GM18868 (cell line): ENCODE measurements at regions not wholly inside any gene's neighbourhood (a gene's known extent, or its start where the extent isn't known, plus 50 kb on each side); places are given as distances from the start of the nearest gene placed in this dataset.
"Not testable (repeated sequence)": the region's sequence is repeated elsewhere in the genome, so short reads cannot be mapped to it uniquely, and the experiment has no call there.

Experiments
- ATAC-seq: cut with Tn5 transposase; IDR thresholded peaks from one replicate; pipeline ENCODE4 v1.9.1; 2021; ENCODE audit warnings: mild to moderate bottlenecking, moderate library complexity; ENCODE audit not compliant: unreplicated experiment

DNA sequence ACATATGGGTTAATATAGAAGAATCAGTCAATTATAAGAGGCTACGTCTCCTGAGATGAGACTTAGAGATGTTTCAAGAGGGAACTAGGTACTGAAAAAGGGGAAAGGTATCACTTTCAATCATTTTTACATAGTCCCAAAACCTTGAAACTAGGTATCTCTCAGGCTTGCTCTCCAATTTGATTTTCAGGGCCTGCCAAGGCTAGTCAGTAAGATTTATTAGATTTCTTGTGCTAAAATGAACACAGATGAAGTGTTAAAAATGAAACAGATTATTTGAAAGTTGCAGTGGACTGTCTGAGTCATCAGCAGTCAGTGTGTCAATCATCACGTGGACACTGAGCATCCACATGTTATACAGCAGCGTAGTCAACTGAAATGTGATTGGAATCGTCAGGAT is 591.1 kb downstream of the DTWD2 start:
- ATAC-seq = peak; percentile 34

DNA sequence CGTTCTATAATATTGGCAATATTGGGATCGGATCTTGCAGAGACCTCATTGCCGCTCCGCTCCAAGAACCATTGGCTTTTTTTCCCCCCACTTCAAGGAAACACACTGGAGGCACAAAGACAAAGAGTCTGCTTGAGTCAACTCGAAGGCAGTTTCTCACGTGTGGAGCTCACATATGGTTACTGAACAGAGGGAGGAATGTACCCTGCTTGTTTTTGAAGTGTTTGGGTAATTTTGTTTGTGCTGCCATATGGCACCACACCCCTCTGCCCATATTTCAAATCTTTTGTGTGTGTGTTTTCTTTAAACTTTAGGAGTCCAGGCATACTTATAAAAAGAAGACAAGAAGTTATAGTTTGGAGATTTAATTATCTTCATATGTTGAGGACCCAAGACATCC is 595.9 kb downstream of the DTWD2 start:
- ATAC-seq = no peak

DNA sequence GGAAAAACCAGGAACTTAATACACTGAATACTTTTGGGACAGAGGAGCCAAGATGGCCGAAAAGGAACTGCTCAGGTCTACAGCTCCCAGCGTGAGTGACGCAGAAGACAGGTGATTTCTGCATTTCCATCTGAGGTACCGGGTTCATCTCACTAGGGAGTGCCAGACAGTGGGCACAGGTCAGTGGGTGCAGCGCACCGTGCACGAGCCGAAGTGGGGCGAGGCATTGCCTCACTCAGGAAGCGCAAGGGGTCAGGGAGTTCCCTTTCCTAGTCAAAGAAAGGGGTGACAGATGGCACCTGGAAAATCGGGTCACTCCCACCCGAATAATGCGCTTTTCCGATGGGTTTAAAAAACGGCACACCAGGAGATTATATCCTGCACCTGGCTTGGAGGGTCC is 605.4 kb downstream of the DTWD2 start:
- ATAC-seq = not testable (repeated sequence)

DNA sequence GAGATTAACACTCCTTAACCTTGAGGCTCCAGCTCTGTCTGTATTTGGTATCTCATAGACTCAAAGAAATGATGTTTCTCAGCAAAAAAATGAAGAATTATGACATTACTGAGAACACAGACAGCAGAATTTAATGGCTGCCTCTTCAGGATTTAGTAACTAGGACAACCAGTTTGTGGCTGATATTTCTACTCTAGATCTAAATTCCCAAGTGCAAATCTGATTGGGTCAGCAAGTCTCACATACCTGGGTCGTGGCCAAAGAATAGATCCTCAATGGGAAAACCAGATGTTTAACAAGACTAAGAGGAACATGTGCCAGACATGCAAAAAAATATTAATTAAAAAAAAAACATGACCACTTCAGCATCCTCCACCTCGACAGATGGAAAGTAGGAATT is 608.9 kb downstream of the DTWD2 start:
- ATAC-seq = no peak

DNA sequence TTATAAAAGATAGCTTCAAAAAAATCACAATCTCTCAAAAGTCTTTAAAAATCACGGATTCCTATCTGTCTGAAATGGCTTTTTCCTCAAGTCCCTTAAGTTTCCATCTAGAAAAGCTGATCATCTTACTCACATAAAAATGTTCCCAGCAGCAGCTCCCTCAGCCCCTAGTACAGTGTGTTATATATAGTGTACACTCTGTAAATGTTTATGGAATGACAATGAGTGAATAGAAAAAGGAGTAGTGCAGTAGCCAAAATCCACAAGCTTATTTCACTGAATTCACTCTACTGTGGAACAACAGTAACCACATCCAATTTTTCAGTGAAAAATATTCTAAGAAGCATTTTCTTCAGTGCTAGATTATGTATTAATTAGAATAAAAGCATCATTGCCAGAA is 609.4 kb downstream of the DTWD2 start:
- no peak for ATAC-seq

DNA sequence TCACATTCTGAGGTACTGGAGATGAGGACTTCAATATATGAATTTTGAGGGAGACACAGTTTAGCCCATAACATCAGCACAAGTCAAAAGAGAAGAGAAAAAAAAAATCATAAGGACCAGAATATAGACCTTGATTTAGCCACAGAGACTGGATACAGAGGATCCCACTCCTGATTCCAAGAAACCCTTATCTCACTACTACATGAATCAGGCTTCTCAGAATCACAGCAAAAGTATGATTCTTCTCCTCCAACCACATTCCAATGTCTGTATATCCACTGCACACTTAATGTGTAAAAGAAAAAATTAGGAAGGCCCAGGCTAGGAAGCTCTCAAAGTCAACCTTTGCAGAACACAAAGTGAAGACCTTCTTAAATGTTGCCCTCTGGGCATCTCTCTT is 610.9 kb downstream of the DTWD2 start:
- no peak for ATAC-seq

DNA sequence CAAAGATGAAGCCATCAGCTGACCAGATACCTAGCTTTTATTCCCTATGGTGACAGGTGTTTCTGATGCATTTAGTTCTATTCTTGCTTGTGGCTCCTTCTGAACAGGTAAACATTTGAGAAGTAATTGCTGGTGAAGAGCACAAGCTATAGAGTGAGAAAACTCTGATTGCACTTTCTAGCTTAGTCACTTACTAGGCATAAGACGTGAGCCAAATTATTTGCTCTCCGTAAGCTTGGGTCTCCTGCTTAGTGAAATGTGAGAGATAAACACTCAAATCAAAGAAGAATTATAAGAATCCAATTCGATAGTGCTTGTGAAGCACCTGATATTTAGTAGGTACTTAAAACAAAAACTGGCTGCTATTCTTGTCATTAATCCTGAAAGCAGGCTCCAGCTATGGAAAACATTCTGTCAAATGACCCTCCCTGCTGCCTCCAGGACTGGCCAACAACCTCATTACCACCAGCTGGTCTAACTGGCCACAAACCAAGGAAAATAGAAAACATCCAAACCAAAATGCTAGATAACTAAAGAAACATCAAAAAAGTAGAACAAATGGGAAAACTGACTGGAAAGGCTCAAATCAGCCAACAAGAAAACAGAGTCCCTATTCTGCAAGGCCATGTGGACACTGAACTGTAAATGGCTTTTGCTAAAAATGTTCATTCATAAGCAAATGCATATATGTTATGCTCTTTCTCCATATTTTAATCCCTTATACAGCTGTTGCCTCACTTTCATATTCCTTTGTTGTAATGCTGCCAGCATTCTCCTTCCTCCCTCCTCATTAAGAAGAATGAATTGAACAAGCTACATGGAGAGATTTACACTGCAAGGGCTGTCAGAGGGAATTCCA is 616.1 kb downstream of the DTWD2 start:
- no peak for ATAC-seq

DNA sequence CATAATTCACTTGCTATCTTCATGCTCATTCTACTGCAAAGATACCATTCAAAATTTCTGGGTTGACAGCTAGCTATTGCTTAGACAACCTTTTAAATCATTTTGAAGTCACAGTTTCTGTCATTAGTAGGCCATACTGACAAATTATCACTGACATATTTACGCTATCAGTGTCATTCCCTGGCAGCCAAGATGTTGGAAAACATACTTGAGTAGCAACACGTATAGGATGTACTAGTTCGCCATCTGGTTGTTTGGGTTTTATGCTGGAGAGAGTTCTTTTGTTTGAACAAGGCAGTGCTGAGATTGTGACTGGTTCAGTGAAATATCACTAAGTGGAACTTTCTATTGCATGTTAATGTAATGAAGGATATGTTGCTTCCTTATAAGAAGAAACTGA is 621.9 kb downstream of the DTWD2 start:
- ATAC-seq = no peak

DNA sequence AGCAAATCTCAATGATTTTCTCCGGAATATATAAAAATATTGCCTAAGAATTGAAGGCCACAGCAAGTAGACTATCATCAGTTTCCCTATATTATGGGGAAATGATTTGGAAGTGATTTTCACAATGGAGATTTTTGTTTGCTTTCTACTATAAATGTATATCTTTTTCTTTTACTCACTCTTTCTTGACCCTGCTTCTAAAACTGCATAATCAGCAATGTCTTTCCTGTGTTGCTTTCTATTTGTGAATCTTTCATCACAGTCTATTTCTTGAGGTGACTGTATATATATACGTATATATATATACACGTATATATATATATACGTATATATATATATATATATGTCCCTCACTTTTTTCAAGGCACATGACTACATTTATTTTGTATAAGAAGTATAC is 622.6 kb downstream of the DTWD2 start:
- ATAC-seq = no peak

DNA sequence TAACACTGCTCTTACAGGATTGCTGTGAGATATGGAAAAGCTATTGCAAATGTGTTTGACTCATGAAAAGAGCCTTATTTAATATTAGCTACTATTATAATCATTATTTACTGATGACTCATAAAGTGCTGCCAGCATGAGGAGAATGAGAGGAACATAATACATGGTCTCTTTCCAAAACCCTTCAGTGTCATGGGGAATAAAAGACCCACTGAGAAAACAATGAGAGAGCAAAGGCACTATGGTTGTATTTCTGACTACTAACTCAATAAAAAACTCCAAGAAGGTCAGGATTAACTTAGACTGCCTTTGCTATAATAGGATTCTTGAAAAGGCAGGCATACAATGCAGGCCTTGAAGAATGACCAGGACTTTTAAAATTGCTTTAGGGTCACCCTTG is 633.5 kb downstream of the DTWD2 start:
- ATAC-seq = no peak

DNA sequence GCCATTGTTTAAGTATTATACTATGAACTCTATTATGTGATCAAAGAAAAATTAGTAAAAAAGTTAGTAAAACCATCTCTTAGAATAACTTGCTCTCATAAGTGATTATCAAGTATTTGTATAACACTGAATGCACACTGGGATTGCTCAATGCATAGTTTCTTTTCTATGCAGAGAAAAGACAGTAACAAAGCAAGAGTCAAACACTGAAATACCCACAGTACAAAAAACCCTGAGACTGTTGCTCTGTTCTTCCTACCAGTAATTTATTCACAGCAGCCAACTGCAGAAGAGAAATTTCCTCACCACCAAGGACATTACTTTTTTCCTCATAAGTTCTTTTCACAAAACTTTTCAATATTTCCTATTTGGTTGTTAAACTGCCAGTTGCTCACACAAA is 634.4 kb downstream of the DTWD2 start:
- ATAC-seq = no peak

DNA sequence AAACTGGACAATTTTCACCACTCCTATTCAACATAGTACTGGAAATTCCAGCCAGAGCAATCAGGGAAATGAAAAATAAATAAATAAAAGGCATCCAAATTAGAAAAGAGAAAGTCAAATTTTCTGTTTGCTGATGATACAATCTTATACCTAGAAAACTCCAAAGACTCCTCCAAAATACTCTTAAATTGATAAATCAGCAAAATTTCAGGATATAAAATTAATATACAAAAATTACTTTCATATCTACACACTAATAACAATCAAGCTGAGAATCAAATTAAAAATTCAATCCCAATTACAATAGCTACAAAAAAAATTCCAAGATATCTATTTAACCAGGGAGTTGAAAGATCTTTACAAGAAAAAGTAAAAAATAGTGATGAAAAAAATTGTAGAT is 651.9 kb downstream of the DTWD2 start:
- no peak for ATAC-seq

DNA sequence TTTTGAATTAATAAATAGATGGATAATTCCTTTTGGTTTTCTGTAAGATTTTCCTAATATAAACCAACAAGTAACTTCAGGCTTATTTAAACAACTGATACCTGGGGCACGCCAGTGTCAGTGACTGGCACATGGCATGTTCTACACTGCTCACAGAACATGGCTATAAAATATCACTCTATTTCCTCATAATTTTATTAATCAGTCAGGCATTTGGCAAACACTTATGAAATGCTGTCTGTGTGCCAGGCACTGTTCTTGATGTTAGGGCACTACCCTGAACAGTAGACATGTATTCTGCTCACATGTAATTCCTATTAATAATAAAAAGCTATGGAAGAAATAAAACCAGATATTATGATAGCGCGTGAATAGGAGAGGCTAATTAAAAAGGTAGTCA is 661.0 kb downstream of the DTWD2 start:
- ATAC-seq = no peak

DNA sequence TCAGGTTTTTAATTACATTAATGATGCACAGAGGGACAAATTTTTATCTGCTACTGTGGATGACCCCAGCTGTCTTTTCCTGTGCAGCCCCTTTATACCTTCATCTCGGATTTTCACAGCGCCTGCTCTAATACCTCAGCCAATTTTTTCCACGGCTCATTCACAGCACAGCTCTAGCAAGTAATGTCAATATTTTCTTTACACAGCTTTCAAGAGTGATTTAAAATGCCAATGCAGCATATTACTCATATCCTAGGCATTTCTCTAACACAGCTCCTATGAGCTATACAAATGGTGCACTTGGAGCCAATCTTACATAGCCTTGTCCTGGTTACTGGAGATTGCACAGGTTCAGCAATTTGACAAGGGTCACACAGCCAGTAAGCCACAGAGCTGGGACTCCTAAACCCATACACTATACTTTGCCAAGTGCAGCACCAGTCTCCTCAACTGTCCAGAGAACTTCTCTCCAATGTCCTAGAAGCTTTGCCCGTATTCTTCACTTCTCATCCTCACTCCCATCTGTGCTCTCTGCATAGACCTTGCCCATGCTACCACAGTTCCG is 661.8 kb downstream of the DTWD2 start:
- no peak for ATAC-seq

DNA sequence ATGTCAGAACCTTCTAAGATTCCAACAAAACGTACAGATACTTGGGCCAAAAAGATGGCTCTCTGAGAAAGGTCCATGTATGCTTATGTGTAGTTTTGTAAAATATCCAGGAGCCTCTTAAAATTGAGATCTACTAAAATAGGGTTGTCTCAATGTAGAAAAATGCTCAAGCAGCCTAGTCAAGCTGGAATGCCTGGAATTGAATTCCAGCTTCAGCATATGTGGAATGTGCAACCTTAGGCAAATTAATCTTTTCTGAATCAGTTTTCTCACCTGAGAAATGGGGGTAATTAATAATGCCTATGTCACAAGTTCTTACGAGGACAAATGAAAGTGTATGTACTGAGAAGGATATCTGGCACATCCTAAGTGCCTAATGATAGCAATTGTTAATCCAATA is 662.4 kb downstream of the DTWD2 start:
- no peak for ATAC-seq

DNA sequence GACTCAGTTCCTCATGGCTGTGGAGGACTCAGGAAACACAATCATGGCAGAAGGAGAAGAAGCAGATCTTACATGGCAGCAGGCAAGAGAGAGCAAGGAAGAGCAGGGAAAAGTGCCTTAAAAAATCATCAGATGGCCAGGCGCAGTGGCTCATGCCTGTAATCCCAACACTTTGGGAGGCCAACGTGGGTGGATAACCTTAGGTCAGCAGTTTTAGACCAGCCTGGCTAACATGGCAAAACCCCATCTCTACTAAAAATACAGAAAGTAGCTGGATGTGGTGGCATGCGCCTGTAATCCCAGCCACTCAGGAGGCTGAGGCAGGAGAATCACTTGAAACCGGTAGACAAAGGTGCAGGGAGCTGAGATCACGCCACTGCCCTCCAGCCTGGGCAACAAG is 664.6 kb downstream of the DTWD2 start:
- ATAC-seq = not testable (repeated sequence)

DNA sequence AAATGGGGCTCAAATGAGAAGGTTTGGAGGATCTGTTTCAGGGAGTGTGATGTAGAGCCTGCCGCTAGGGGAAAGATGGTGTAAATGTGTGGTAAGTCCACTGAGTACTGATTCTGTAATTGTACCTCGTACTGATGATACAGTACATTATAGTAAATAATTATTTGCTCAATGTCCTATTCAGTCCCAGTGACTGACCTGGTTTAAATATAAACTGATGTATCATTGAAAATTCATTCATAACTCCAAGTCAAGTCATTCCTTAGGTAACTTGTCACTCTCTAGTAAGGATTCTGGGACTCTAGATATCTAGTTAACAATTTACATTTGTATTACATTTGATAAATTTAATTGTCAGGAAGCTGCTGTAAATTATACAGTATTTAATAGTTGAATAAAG is 667.3 kb downstream of the DTWD2 start:
- ATAC-seq = no peak

DNA sequence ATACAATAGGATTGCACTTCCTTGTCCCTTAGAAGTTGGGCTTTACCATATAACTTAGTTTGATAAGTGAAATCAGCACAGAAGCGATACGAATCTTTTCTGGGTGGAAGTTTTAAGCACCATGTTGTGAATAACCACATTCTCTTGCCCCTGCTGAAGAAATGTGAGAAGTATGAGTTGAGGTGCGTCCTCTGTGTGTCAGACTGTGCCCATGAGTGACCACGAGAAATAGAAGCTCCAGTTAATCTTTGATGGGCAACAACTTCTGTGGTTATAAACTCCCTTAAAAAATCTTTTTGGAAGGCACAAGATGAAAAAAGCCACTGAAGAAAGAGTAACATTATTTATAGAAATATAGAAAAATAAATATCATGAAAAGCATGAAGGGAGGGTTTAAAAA is 668.2 kb downstream of the DTWD2 start:
- ATAC-seq = no peak

DNA sequence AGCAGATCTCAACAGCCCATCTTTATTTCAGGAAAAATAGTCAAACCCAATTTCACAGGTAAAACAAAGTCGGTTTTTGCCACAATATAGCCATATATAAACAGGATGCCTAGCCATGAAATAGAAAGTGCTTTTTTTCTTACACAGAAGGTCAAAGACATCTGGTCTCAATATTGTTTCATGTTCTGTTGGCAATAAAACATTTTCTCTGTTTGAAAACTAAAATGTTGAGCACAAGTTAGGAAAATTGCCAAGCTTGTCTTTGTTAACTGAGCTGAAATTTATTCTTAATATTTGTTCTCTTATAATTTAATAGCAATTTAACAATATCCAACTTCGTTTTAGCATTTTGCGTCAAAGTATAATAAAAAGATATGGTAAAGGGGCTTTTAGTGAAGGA is 673.4 kb downstream of the DTWD2 start:
- ATAC-seq = no peak

DNA sequence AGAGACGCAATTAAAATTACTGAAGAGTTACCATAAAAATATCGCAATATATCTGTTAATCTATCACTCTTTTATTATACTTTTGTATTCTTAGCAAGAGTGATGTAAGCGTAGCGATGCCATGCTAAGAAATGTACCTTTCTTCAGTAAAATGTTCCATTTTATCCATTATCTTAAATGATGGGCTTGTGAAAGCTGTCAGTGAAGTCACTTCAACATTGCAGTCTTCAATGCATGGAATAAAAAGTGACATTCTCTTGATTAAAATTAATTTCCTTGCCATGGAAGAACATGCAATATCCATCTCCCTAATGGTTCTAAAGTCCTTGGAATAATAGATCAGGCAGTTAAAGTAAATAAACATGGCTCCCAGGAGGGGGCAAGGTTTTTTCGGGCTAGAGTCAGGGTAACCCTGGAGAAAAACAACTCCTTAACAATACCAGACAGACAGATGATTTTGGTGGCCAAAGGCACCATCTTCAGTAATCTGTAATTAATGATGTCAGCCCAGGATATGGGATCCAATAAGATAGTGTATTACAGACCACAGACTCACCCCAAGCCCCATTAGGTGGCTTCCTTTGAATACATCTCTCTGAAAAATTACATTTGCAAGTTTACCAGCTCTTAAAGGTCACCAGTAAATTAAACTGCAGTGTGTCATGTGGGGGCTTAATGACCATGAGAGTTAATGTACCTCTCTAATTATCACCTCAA is 677.1 kb downstream of the DTWD2 start:
- no peak for ATAC-seq

DNA sequence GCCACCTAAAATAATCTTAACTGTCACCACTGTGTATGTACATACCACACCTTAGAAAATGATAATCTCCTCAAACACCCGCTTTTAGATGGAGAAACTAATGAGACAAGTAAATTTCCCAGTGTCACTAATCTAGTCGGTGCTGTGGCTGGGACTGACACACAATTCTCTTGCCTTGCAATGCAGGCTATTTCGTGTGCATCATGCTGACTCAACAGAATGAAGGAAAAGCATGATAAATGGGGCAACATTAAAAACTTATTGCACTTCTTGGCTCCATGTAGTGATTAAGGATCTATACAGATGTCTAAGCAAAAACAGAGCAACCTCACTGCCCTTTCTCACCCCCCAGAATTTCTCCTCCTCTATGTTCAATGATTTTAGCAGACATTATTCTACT is 677.9 kb downstream of the DTWD2 start:
- no peak for ATAC-seq

DNA sequence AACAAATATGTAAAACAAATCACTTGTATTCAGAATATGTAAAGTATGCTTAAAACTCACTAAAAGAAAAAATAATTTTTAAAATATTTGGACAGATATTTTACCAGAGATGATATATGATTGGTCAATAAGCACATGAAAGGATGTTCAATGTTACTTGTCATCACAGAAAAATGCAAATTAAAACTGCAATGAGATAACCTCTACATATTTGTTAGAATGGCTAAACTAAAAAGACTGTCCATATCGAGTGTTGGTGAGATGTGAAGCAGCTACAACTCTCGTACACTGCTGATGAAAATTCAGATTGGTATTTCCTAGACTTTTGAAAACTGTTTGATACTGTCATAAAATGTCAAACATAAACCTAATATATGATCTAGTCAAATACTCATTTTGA is 685.1 kb downstream of the DTWD2 start:
- ATAC-seq = no peak
